Calu3 (cell line): ENCODE measurements at regions not wholly inside any gene's neighbourhood (a gene's known extent, or its start where the extent isn't known, plus 50 kb on each side); places are given as distances from the start of the nearest gene placed in this dataset.

Experiments used
- BruUV-seq: library from RNA; stranded (reverse); fragments of 400-500 nt; replicated peaks from 2 replicates; lab custom pipeline; 2021; lab: Mats Ljungman, UMichigan
- CTCF ChIA-PET: fragments of 300-600 bp; sonication (Branson Sonifier 250); formaldehyde crosslinking; loops from one replicate; lab custom pipeline; 2022; ENCODE audit warnings: antibody characterized with exemption; lab: Charles Lee
- DNase-seq: peaks from one replicate; pipeline ENCODE4 v3.0.0; 2022
- H3K27ac Mint-ChIP-seq: one replicate; pipeline ENCODE4 v1.8.0; 2022; ENCODE audit warnings: mixed read lengths; ENCODE audit not compliant: unreplicated experiment
- H3K27me3 Mint-ChIP-seq: one replicate; pipeline ENCODE4 v1.8.0; 2022; ENCODE audit warnings: mixed read lengths; ENCODE audit not compliant: unreplicated experiment
- H3K36me3 Mint-ChIP-seq: one replicate; pipeline ENCODE4 v1.8.0; 2022; ENCODE audit warnings: mild to moderate bottlenecking, moderate library complexity, mixed read lengths; ENCODE audit not compliant: insufficient read depth, unreplicated experiment
- H3K4me1 Mint-ChIP-seq: one replicate; pipeline ENCODE4 v1.8.0; 2022; ENCODE audit warnings: mild to moderate bottlenecking, low read depth, mixed read lengths; ENCODE audit not compliant: unreplicated experiment
- H3K4me3 Mint-ChIP-seq: one replicate; pipeline ENCODE4 v1.8.0; 2022; ENCODE audit warnings: mild to moderate bottlenecking, low read depth, moderate library complexity, mixed read lengths; ENCODE audit not compliant: unreplicated experiment
- H3K9me3 Mint-ChIP-seq: one replicate; pipeline ENCODE4 v1.8.0; 2022; ENCODE audit warnings: low read depth, mixed read lengths; ENCODE audit not compliant: unreplicated experiment
- CTCF ChIP-seq: fragments of 200-600 bp; IDR thresholded peaks from one replicate; pipeline ENCODE4 v1.8.0; 2022; ENCODE audit warnings: antibody characterized with exemption; ENCODE audit not compliant: unreplicated experiment
- intact Hi-C: fragments of 100-400 bp; cut with micrococcal nuclease; formaldehyde crosslinking; loops from one replicate; pipeline ENCODE4 v1.10.0; 2022; ENCODE audit not compliant: unreplicated experiment

DNA sequence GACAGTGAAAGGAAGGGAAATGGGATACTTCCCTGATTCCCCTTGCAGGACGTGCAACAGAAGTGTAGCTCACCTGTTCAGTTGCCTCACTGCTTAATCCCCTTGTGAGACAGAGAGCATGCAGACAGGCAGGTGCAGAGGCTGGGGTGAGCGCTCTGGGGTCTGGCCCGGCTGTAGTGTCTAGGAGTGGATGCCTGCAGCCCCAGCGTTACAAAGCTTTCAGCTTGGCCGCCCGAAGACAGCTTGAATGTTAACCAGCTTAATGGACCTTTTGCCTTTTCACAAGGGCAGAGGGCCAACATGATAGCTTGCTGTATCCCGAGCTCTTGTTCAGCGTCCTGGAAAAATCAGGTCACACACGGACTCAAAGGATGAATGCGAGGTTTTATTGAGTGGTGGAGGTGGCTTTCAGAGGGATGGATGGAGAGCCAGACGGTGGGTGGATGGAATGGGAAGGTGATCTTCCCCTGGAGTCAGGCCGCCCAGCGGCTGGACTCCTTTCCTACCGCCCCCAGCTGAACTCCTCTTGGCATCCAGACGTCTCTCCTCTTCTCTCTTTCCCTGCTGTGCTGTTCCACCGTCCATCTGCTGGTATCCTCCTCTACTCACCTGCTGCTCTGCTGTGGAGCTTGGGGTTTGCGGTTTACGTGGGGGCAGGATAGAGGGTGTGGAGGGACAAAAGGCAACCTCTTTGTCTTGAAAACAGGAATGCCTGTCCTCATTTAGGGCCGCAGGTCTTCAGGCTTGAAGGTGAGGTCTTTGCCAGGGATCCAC lies 86.2 kb upstream of the RESF1 start:
- Mint-ChIP-seq H3K9me3 (peaks cover 2% of the 10 kb centered on the region), H3K27ac (no peak overlapping the region), H3K4me3 (no peak overlapping the region), H3K36me3 (no peaks in the 10 kb centered on the region), H3K4me1 (peaks cover 21% of the 10 kb centered on the region), H3K27me3 (no peaks in the 10 kb centered on the region)
- no TSS peak for BruUV-seq
- TF ChIP-seq CTCF: no peak
- CTCF ChIA-PET: no interaction called here
- DNase-seq: no peak
- intact Hi-C loops: no loop called here

- H3K27me3 Mint-ChIP-seq: no peaks in the 10 kb centered on the region
- peaks cover 17% of the 10 kb centered on the region for H3K4me1 Mint-ChIP-seq
- CTCF ChIA-PET: no interaction called here
- TF ChIP-seq CTCF: no peak
- BruUV-seq: no TSS peak
- H3K27ac Mint-ChIP-seq: no peak overlapping the region
- no peaks in the 10 kb centered on the region for H3K36me3 Mint-ChIP-seq
- intact Hi-C loops: no loop called here
- DNase-seq: no peak
- no peak overlapping the region for H3K4me3 Mint-ChIP-seq
- peaks cover 2% of the 10 kb centered on the region for H3K9me3 Mint-ChIP-seq
Observed at GRCh38 chr12:31869972-31870371, 89.2 kb upstream of the RESF1 start.

- peak; percentile 30 for DNase-seq
- Mint-ChIP-seq H3K4me3 (no peak overlapping the region), H3K27ac (peak overlapping the region; percentile 27), H3K27me3 (no peaks in the 10 kb centered on the region), H3K36me3 (no peaks in the 10 kb centered on the region), H3K9me3 (peaks cover 2% of the 10 kb centered on the region), H3K4me1 (peaks cover 7% of the 10 kb centered on the region)
- BruUV-seq: no TSS peak
- intact Hi-C loops: no loop called here
- no peak for TF ChIP-seq CTCF
- CTCF ChIA-PET: interaction anchor here (0.7 kb wide), 1 partner anchor 67 kb away, joined by 3 read pairs; no protein-coding TSS in a partner anchor
Observed at GRCh38 chr12:31868965-31869364, 90.2 kb upstream of the RESF1 start.

GRCh38 chr12:31867292-31867691 lies 91.9 kb upstream of the RESF1 start:
- H3K4me3 Mint-ChIP-seq: no peak overlapping the region
- CTCF ChIA-PET: no interaction called here
- no peak overlapping the region for H3K27ac Mint-ChIP-seq

More at GRCh38 chr12:31867292-31867691, 91.9 kb upstream of the RESF1 start:
- H3K9me3 Mint-ChIP-seq: no peaks in the 10 kb centered on the region
- DNase-seq: no peak
- no peaks in the 10 kb centered on the region for H3K27me3 Mint-ChIP-seq
- no peak for TF ChIP-seq CTCF
- peaks cover 6% of the 10 kb centered on the region for H3K4me1 Mint-ChIP-seq
- intact Hi-C loops: no loop called here
- BruUV-seq: no TSS peak
- H3K36me3 Mint-ChIP-seq: no peaks in the 10 kb centered on the region
